Sigmoid colon (tissue), 4 donors: ENCODE measurements at regions not wholly inside any gene's neighbourhood (a gene's known extent, or its start where the extent isn't known, plus 50 kb on each side); places are given as distances from the start of the nearest gene placed in this dataset.

ENCODE experiments used
- CTCF ChIP-seq, 4 experiments: fragments of 450-650 bp in 3 of 4; fragments of 200-600 bp in 1 of 4; IDR thresholded peaks; one replicate each; pipeline ENCODE4 v1.5.1; 2016 to 2019; ENCODE audit warnings: antibody characterized with exemption in 4 of 4, mild to moderate bottlenecking in 3 of 4, moderate library complexity in 2 of 4
- POLR2AphosphoS5 ChIP-seq, 4 donors: sonication (generic); formaldehyde crosslinking; IDR thresholded peaks; one replicate each; pipeline ENCODE4 v1.6.1; 2017; ENCODE audit warnings: antibody characterized with exemption in 4 of 4

GRCh38 chr2:153228904-153229303 is 249.7 kb downstream of the RPRM start:
- TF ChIP-seq POLR2AphosphoS5 (IDR thresholded peaks at IDR 0.05) (peak in 2 of 4 donors; percentile 23 to 25), CTCF (IDR thresholded peaks at IDR 0.05) (no peak)
